K562 (cell line): ENCODE measurements at regions not wholly inside any gene's neighbourhood (a gene's known extent, or its start where the extent isn't known, plus 50 kb on each side); places are given as distances from the start of the nearest gene placed in this dataset.

Source experiments
- CTCF ChIP-seq, 3 experiments: IDR thresholded peaks in 2 of 3; conservative IDR thresholded peaks in 1 of 3; 2 replicates each; pipeline ENCODE4 v1.5.1; 2011 to 2012; ENCODE audit warnings: low read length in 3 of 3, mild to moderate bottlenecking in 3 of 3, control low read depth in 2 of 3, improper control_type of control experiment in 1 of 3, inconsistent platforms in 1 of 3, low read depth in 1 of 3, mixed read lengths in 1 of 3, moderate library complexity in 1 of 3; ENCODE audit not compliant: insufficient read depth in 2 of 3
- CTCFL ChIP-seq: IDR thresholded peaks from 2 replicates; pipeline ENCODE4 v1.6.1; 2011; ENCODE audit warnings: borderline replicate concordance, low read depth, mild to moderate bottlenecking, moderate library complexity, low read length; ENCODE audit not compliant: insufficient read depth, poor library complexity, severe bottlenecking
- HNRNPLL ChIP-seq: fragments of 200-400 bp; formaldehyde crosslinking; IDR thresholded peaks from 2 replicates; pipeline ENCODE4 v1.6.1; 2017; ENCODE audit warnings: low read length, low read depth, mild to moderate bottlenecking; ENCODE audit not compliant: poor library complexity, severe bottlenecking
- SRF ChIP-seq, 2 experiments: fragments of 250-450, 450-650 bp in 1 of 2; sonication (Bioruptor Pico) in 1 of 2; sonication (generic) in 1 of 2; formaldehyde crosslinking; IDR thresholded peaks; 2 replicates each; pipeline versions ENCODE4 v1.5.0 to v1.5.1; 2020 to 2022; ENCODE audit warnings: mild to moderate bottlenecking in 1 of 2, missing genetic modification reagents in 1 of 2
- USF2 ChIP-seq: sonication (generic); formaldehyde crosslinking; IDR thresholded peaks from 2 replicates; pipeline ENCODE4 v1.5.0; 2020; ENCODE audit warnings: missing genetic modification reagents
- ZBTB17 ChIP-seq: fragments of 450-650 bp; formaldehyde crosslinking; IDR thresholded peaks from 2 replicates; pipeline ENCODE4 v1.4.0; 2020; ENCODE audit warnings: mild to moderate bottlenecking
- ZNF124 ChIP-seq: sonication (generic); formaldehyde crosslinking; IDR thresholded peaks from 2 replicates; pipeline ENCODE4 v1.8.1; 2022; ENCODE audit warnings: missing genetic modification reagents

- TF ChIP-seq SRF (CRISPR knock-in tag; IDR thresholded peaks at IDR 0.05), result no peak
- no peak for TF ChIP-seq ZNF124 (CRISPR knock-in tag)
- no peak for TF ChIP-seq HNRNPLL
- no peak for TF ChIP-seq CTCF (IDR thresholded peaks at IDR 0.05 in 2 of 3, conservative IDR thresholded peaks at IDR 0.05 in 1 of 3; ENCODE audit: insufficient read depth in 2 of 3, low read depth in 1 of 3, low read length in 3 of 3)
- no peak for TF ChIP-seq ZBTB17 (CRISPR knock-in tag)
- no peak for TF ChIP-seq CTCFL
- no peak for TF ChIP-seq USF2 (CRISPR knock-in tag)
Measured at GRCh38 chr6:93985953-93986352, 566.6 kb upstream of the EPHA7 start.
